KMS-11 (cell line): ENCODE measurements at regions not wholly inside any gene's neighbourhood (a gene's known extent, or its start where the extent isn't known, plus 50 kb on each side); places are given as distances from the start of the nearest gene placed in this dataset.

Experiments used
- H2AFZ ChIP-seq: fragments of 200-600 bp; sonication (generic); 2 replicates; pipeline ENCODE4 v1.6.1; 2016; ENCODE audit warnings: antibody characterized with exemption, mixed run types, low read depth
- H3K27ac ChIP-seq: fragments of 200-600 bp; sonication (generic); 2 replicates; pipeline ENCODE4 v1.6.1; 2016; ENCODE audit warnings: mild to moderate bottlenecking, mixed run types
- H3K27me3 ChIP-seq: fragments of 200-600 bp; sonication (generic); 2 replicates; pipeline ENCODE4 v1.6.1; 2017; ENCODE audit warnings: mild to moderate bottlenecking, low read depth, mixed run types, moderate library complexity; ENCODE audit not compliant: insufficient read depth
- H3K36me3 ChIP-seq: fragments of 200-600 bp; sonication (generic); 2 replicates; pipeline ENCODE4 v1.6.1; 2017; ENCODE audit warnings: mild to moderate bottlenecking, mixed run types; ENCODE audit not compliant: insufficient read depth
- H3K4me1 ChIP-seq: fragments of 200-600 bp; sonication (generic); 2 replicates; pipeline ENCODE4 v1.6.1; 2016; ENCODE audit warnings: mild to moderate bottlenecking, low read depth, mixed run types; ENCODE audit not compliant: poor library complexity, severe bottlenecking
- H3K4me2 ChIP-seq: fragments of 200-600 bp; sonication (generic); 2 replicates; pipeline ENCODE4 v1.7.0; 2016; ENCODE audit warnings: mild to moderate bottlenecking, mixed run types
- H3K4me3 ChIP-seq: fragments of 200-600 bp; sonication (generic); IDR thresholded peaks from 2 replicates; pipeline ENCODE4 v1.6.1; 2017; ENCODE audit warnings: low read depth, low read length, mixed read lengths; ENCODE audit not compliant: insufficient read depth
- H3K79me2 ChIP-seq: fragments of 200-600 bp; sonication (generic); 2 replicates; pipeline ENCODE4 v1.6.1; 2016; ENCODE audit warnings: low read depth, mixed run types; ENCODE audit not compliant: insufficient read depth
- H3K9ac ChIP-seq: fragments of 200-600 bp; sonication (generic); 2 replicates; pipeline ENCODE4 v1.6.1; 2016; ENCODE audit warnings: mild to moderate bottlenecking, mixed run types
- H4K20me1 ChIP-seq: fragments of 200-600 bp; sonication (generic); 2 replicates; pipeline ENCODE4 v1.6.1; 2016; ENCODE audit warnings: mild to moderate bottlenecking, mixed run types; ENCODE audit not compliant: insufficient read depth
- CTCF ChIP-seq: fragments of 200-600 bp; sonication (generic); conservative IDR thresholded peaks from 2 replicates; pipeline ENCODE4 v1.6.1; 2017; ENCODE audit warnings: low read depth, mild to moderate bottlenecking, antibody characterized with exemption, low read length, moderate library complexity, mixed read lengths

- no peak overlapping the region for H3K9ac ChIP-seq
- no peaks in the 10 kb centered on the region for H4K20me1 ChIP-seq
- no peak for TF ChIP-seq CTCF
- no peaks in the 10 kb centered on the region for H3K27me3 ChIP-seq
- no peaks in the 10 kb centered on the region for H3K36me3 ChIP-seq
- H3K4me1 ChIP-seq = no peaks in the 10 kb centered on the region
- no peak overlapping the region for H2AFZ ChIP-seq
- H3K4me2 ChIP-seq = no peak overlapping the region
- H3K27ac ChIP-seq = no peak overlapping the region
- H3K4me3 ChIP-seq = no peak overlapping the region
- H3K79me2 ChIP-seq = no peaks in the 10 kb centered on the region
Measured at GRCh38 chr2:138440759-138441158, 60.8 kb upstream of the SPOPL start.

GRCh38 chr2:138441916-138442315 is 59.7 kb upstream of the SPOPL start:
- Histone ChIP-seq H3K9ac (no peak overlapping the region), H2AFZ (no peak overlapping the region), H3K27me3 (no peaks in the 10 kb centered on the region), H3K36me3 (no peaks in the 10 kb centered on the region), H3K4me3 (no peak overlapping the region), H3K79me2 (no peaks in the 10 kb centered on the region), H3K4me2 (no peak overlapping the region), H4K20me1 (no peaks in the 10 kb centered on the region), H3K27ac (no peak overlapping the region), H3K4me1 (no peaks in the 10 kb centered on the region)
- no peak for TF ChIP-seq CTCF

- no peak overlapping the region for H2AFZ ChIP-seq
- no peaks in the 10 kb centered on the region for H3K36me3 ChIP-seq
- no peak overlapping the region for H3K4me2 ChIP-seq
- no peaks in the 10 kb centered on the region for H3K4me1 ChIP-seq
- no peak overlapping the region for H3K4me3 ChIP-seq
- H3K27me3 ChIP-seq = no peaks in the 10 kb centered on the region
- TF ChIP-seq CTCF = no peak
- no peak overlapping the region for H3K9ac ChIP-seq
- H3K79me2 ChIP-seq = no peaks in the 10 kb centered on the region
- H3K27ac ChIP-seq = no peak overlapping the region
- no peaks in the 10 kb centered on the region for H4K20me1 ChIP-seq
Measured at GRCh38 chr2:138444411-138444810, 57.2 kb upstream of the SPOPL start.

GRCh38 chr2:138445227-138445626 is 56.3 kb upstream of the SPOPL start:
- H3K4me2 ChIP-seq = no peak overlapping the region
- H2AFZ ChIP-seq = no peak overlapping the region
- no peak overlapping the region for H3K27ac ChIP-seq
- no peaks in the 10 kb centered on the region for H3K4me1 ChIP-seq
- TF ChIP-seq CTCF = no peak
- no peaks in the 10 kb centered on the region for H3K36me3 ChIP-seq
- H3K4me3 ChIP-seq = no peak overlapping the region
- H3K9ac ChIP-seq = no peak overlapping the region
- no peaks in the 10 kb centered on the region for H3K79me2 ChIP-seq
- H3K27me3 ChIP-seq = no peaks in the 10 kb centered on the region
- no peaks in the 10 kb centered on the region for H4K20me1 ChIP-seq

GRCh38 chr2:138446043-138446442 is 55.5 kb upstream of the SPOPL start:
- H2AFZ ChIP-seq = no peak overlapping the region
- no peaks in the 10 kb centered on the region for H3K79me2 ChIP-seq
- H4K20me1 ChIP-seq = no peaks in the 10 kb centered on the region
- no peaks in the 10 kb centered on the region for H3K4me1 ChIP-seq
- H3K4me2 ChIP-seq = no peak overlapping the region
- H3K27ac ChIP-seq = no peak overlapping the region
- H3K27me3 ChIP-seq = no peaks in the 10 kb centered on the region
- no peak overlapping the region for H3K9ac ChIP-seq
- no peak overlapping the region for H3K4me3 ChIP-seq
- H3K36me3 ChIP-seq = no peaks in the 10 kb centered on the region
- no peak for TF ChIP-seq CTCF
